Esophagus squamous epithelium (tissue), 4 donors: ENCODE measurements at regions not wholly inside any gene's neighbourhood (a gene's known extent, or its start where the extent isn't known, plus 50 kb on each side); places are given as distances from the start of the nearest gene placed in this dataset.

ENCODE experiments used
- CTCF ChIP-seq, 6 experiments: fragments of 450-650 bp in 4 of 6; fragments of 200-600 bp in 2 of 6; sonication (generic) in 2 of 6; IDR thresholded peaks; one replicate each; pipeline ENCODE4 v1.5.1; 2016 to 2019; ENCODE audit warnings: antibody characterized with exemption in 6 of 6, mild to moderate bottlenecking in 4 of 6, moderate library complexity in 4 of 6
- POLR2A ChIP-seq, 4 donors: fragments of 450-650 bp; IDR thresholded peaks; one replicate each; pipeline ENCODE4 v1.6.1; 2017; ENCODE audit warnings: antibody characterized with exemption in 4 of 4, mild to moderate bottlenecking in 4 of 4, moderate library complexity in 3 of 4

- TF ChIP-seq CTCF (IDR thresholded peaks at IDR 0.05): no peak
- no peak for TF ChIP-seq POLR2A (IDR thresholded peaks at IDR 0.05)
Observed at GRCh38 chr5:143672806-143673205, 139.2 kb upstream of the HMHB1 start.
